AG09309 (cell line): ENCODE measurements at regions not wholly inside any gene's neighbourhood (a gene's known extent, or its start where the extent isn't known, plus 50 kb on each side); places are given as distances from the start of the nearest gene placed in this dataset.

ENCODE experiments used
- DNase-seq: peaks from one replicate; pipeline ENCODE4 v3.0.0-alpha.2; 2010; ENCODE audit warnings: low read depth
- H3K4me3 ChIP-seq: 2 replicates; pipeline ENCODE4 v1.5.1; 2011; ENCODE audit warnings: mild to moderate bottlenecking, low read depth, low read length, moderate library complexity; ENCODE audit not compliant: control insufficient read depth
- CTCF ChIP-seq: IDR thresholded peaks from 2 replicates; pipeline ENCODE4 v1.5.1; 2011; ENCODE audit warnings: mild to moderate bottlenecking, low read depth, low read length, inconsistent platforms; ENCODE audit not compliant: insufficient read depth, control insufficient read depth; ENCODE audit errors: missing control alignments

GRCh38 chr6:54491431-54491830 is 183.2 kb downstream of the TINAG start:
- no peak overlapping the region for H3K4me3 ChIP-seq
- DNase-seq = no peak
- TF ChIP-seq CTCF = no peak

GRCh38 chr6:54493138-54493537 is 184.9 kb downstream of the TINAG start:
- no peak overlapping the region for H3K4me3 ChIP-seq
- DNase-seq = peak; percentile 66
- TF ChIP-seq CTCF = no peak

- no peak for TF ChIP-seq CTCF
- DNase-seq = no peak
These were observed 194.9 kb downstream of the TINAG start for GRCh38 chr6:54503144-54503543.

GRCh38 chr6:54515013-54515412 is 206.8 kb downstream of the TINAG start:
- no peak for DNase-seq
- TF ChIP-seq CTCF = no peak
- no peak overlapping the region for H3K4me3 ChIP-seq

More at GRCh38 chr6:54503144-54503543, 194.9 kb downstream of the TINAG start:
- no peak overlapping the region for H3K4me3 ChIP-seq

- no peak for DNase-seq
- no peak overlapping the region for H3K4me3 ChIP-seq
- TF ChIP-seq CTCF = no peak
These were observed 207.5 kb downstream of the TINAG start for GRCh38 chr6:54515713-54516112.

GRCh38 chr6:54516321-54516720 is 208.1 kb downstream of the TINAG start:
- TF ChIP-seq CTCF = no peak
- H3K4me3 ChIP-seq = no peak overlapping the region
- no peak for DNase-seq

- no peak overlapping the region for H3K4me3 ChIP-seq
- DNase-seq = no peak
- no peak for TF ChIP-seq CTCF
These were observed 210.9 kb downstream of the TINAG start for GRCh38 chr6:54519161-54519560.
